ENCODE measurements at regions not wholly inside any gene's neighbourhood (a gene's known extent, or its start where the extent isn't known, plus 50 kb on each side); places are given as distances from the start of the nearest gene placed in this dataset.
"Not testable (repeated sequence)": the region's sequence is repeated elsewhere in the genome, so short reads cannot be mapped to it uniquely, and the experiment has no call there.

DNA sequence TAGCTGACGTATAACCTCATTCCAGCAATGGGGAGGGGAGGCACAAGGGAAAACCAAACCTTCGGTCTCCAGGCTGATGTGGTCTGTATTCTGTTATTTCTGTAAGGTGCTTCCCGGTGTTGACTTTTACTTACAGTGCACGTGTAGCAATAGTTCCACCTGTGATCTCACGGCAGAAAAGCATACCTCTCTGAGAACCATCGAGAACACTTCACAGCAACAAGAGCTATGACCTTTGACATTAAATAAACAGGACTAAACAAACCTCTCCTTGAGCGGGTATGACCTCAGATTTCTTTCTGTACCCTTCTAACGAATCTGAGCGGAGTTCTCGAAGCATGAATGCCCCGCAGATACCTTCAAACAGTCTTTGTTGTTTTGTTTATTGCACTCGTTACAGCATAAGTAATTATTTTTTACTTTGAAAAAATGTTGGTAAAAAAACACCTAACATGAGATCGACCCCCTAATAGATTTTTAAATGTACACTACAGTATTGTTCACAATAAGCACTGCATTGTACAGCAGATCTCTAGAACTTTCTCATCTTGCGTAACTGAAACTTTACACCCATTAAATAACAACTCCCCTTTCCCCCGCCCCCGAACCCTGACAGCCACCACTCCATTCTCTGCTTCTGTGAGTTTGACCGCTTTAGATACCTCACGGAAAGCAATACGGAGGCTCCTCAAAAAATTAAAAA is 282.3 kb downstream of the GATA3 start:
- DNase-seq = no peak

DNA sequence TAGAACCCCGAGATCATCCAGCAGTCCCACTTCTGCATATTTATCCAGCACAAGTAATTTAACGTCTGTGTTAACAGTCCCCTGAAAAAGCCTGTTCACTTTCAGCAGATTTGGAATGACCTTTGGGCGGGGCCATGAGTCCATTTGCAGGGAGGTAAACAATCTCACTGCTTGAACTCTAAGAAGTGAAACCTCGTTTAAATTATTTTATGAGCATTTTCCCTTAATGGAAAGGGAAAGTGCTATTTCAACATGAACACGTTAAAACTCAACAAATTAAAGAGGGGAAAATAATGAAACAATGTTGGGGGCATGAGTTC is 282.8 kb downstream of the GATA3 start:
- DNase-seq = no peak

GRCh38 chr10:8338177-8338766 is 283.8 kb downstream of the GATA3 start:
- no peak for DNase-seq

DNA sequence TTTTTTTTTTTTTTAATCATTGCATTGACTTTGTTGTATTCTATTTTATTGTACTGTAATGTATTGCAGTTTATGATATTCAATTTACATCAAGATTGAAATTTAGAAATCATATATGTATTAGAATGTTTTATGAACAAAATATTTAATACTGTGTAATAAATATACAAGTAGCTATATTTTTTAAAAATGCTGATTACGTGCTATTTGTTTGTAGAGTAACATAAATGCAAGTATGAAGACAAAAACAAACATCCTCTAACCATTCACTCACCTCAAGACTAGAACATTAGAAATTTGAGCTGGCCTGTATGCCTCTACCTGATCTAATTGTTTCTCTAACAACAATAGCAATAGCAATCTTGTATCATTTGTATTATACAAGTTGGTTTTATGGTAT is 290.3 kb downstream of the GATA3 start:
- DNase-seq = no peak

- no peak for DNase-seq
Measured at GRCh38 chr10:8346861-8347260, 292.4 kb downstream of the GATA3 start.

- not testable (repeated sequence) for DNase-seq
Measured at GRCh38 chr10:8347614-8348013, 293.1 kb downstream of the GATA3 start.

DNA sequence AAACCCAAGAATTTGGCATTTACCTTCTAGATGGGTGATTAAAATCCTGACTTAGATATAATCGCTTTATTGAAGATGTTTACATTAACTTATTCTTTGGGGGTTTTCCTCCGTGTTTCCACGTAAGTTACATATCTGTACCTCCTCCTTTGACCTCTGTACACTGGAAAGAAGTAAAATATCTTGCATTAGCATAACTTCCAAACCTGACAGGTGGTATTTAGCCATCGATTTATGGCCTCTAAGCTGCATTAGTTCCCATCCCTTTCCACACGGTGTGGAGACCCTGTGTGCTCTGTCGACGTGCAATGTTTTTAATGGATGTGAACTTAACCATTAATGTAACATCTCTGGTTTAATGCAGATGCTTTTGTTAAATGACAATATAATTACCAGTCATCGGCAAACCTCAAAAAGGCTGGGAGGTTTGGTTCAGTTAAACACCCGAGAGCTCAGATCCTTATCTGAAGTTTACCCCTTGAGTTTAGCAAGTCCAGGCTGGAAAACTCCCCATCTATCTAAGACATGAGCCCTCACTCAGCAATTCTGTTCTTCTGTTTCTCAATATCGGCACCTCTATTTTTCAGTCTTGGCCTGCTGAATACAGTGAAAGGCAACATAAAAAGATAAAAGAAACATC is 295.2 kb downstream of the GATA3 start:
- no peak for DNase-seq

GRCh38 chr10:8350250-8350967 is 295.9 kb downstream of the GATA3 start:
- no peak for DNase-seq

DNA sequence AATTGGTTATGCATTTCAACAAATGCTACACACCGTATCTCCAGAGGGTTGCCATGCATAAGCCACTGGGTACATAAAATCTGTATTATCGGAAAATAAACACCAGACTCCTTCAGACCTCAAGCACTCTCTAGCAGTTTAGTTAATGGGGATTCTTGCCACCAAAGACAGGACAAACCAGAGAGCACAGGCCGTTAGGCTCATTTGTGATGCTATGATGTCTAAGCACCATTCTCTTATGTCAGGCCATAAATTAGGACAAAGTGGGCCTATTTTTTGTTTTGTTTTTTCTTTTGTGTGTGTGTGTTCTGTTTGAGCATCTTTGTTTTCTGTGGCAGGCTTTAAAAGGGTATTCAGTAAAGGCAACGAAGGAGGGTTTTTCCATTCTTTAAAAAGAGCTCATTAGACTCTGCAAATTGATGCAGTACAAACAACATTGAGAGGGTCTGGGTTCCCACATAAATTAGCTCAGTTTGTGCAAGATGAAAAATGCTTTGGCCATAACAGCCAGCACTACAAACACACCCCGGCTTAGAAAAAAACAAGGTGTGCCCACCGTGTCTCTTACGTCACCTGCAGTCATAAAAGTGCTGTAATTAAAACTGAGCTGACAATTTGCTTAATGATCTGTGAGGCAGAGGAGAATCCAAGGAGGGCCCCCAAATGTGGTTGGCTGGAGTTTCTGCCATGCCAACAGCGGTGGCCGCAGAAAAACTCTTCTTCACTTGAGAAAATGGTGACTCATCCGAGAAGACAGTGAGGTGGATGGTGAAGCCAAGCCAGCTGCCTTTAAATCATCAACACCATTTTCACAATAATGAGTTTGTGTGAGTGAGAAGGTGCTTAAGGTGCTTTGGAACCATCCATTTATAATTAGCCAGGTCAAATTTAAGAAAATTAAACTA is 297.9 kb downstream of the GATA3 start:
- DNase-seq = no peak

DNA sequence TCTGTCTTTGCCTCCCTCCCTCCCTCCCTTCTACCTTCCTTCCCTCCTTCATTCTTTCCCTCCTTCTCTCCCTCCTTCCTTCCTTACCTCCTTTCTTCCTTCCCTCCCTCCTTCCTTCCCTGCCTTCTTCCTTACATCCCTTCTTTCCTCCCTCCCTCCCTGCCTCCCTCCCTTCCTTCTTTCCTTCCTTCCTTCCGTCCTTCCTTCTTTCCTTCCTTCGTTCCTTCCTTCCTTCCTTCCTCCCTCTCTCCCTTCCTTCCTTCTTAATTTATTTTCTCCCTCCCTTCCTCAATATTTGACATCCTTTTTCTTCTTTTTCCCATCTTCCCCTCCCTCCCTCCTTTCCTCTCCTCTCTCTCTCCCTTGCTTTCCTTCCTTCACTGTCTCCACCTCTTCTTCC is 301.8 kb downstream of the GATA3 start:
- no peak for DNase-seq

- DNase-seq = no peak
Measured at GRCh38 chr10:8359467-8359866, 305.0 kb downstream of the GATA3 start.

DNA sequence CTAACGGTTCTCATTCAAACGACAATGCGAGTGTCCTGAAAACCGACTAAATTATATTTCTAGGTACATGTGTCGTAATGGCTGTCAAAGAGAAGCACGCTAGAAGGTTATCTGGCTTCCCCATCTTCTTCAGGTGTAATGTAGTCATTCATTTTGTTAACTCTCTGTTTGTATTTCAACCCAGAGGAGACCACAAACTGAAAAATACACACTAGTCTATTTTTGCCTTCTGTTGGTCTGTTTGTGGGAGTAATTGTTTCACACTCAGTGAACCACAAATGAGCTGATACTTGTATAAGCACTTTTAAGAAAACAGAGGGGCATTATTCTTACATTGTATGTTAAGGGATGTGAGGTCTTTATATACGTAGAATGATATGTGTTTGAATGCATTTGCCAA is 305.9 kb downstream of the GATA3 start:
- DNase-seq = no peak

DNA sequence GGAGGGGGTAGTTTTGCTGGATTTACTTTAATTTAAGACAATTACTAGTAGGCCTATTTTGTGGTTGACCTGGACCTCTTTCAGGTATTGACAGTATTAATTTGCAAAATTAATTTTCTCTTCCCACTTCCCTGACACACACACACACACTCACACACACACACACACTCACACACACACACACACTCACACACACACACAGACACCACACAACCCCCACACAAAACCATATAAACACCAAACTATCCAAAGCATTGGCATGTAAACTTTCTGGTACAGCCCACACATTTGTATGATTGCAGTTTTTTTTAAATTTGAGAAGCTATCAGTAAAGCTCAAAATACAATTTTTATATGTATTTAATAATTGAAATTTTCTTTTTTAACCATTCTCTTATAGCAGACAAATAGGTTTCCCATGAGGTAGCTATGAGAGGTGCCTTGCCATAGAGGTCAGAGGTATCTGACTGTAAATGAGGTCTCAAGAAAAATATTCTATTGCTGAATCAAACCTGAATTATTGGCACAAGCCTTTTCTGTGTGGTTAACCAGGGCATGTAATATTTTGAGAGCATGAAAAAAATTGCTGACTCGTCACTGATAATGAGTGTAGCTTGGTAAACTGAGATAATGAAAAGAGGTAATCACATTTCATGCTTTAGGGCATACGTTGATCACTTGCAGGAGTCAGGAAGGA is 306.5 kb downstream of the GATA3 start:
- no peak for DNase-seq

DNA sequence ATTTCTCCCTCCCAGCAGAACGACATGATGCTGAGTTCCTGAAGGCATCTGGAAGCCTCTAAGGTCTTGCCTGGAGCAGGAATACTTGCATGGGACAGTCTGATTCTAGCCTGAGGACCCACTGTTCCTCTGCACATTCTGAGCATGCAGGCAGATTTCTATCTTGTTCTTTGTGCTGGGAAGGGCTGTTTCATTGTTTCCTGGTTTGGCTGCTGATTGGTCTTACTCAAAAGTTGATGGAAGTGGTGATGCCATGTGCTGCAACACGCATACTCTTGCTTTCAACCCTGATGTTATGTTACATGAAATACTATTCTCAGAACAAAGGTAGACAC is 307.0 kb downstream of the GATA3 start:
- no peak for DNase-seq

- DNase-seq = no peak
Measured at GRCh38 chr10:8365935-8366911, 311.7 kb downstream of the GATA3 start.

- not testable (repeated sequence) for DNase-seq
Measured at GRCh38 chr10:8367672-8368411, 313.4 kb downstream of the GATA3 start.

GRCh38 chr10:8369666-8370065 is 315.2 kb downstream of the GATA3 start:
- no peak for DNase-seq

DNA sequence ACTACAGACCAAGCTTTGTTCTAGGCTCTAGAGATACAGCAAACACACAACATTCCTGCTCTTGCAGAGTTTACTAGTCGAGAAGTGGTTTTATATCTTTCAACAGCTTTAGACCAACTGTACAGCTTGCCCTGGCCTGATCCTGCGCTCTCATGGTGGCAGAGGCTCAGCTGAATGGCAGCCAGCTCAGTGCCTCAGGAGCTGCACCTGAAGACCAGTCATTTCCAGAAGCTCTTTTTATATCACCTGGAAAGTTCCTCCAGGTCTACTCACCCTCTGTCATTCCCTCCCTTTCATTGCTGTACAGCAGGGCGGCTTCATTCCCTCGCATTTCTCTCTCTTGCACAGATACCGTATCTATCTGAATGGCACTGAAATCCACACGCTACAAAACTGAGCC is 319.8 kb downstream of the GATA3 start:
- DNase-seq = no peak

GRCh38 chr10:8375137-8375536 is 320.6 kb downstream of the GATA3 start:
- DNase-seq = no peak
